ENCODE measurements at regions not wholly inside any gene's neighbourhood (a gene's known extent, or its start where the extent isn't known, plus 50 kb on each side); places are given as distances from the start of the nearest gene placed in this dataset.
"Not testable (repeated sequence)": the region's sequence is repeated elsewhere in the genome, so short reads cannot be mapped to it uniquely, and the experiment has no call there.

GRCh38 chr2:111375320-111375883, 254.7 kb downstream of the BCL2L11 start:
- not testable (repeated sequence) for TF ChIP-seq POLR2A (IDR thresholded peaks at IDR 0.05); CTCF (IDR thresholded peaks at IDR 0.05 in 4 of 5, conservative IDR thresholded peaks at IDR 0.05 in 1 of 5)
